Neural cell (in vitro differentiated cells): ENCODE measurements at regions not wholly inside any gene's neighbourhood (a gene's known extent, or its start where the extent isn't known, plus 50 kb on each side); places are given as distances from the start of the nearest gene placed in this dataset.

ENCODE experiments used
- H2AFZ ChIP-seq: fragments of 200-600, 300-800 bp; sonication (generic), shearing (Covaris generic); 2 replicates; pipeline ENCODE4 v1.6.0; 2014; ENCODE audit warnings: low read depth, mild to moderate bottlenecking, antibody characterized with exemption, low read length, moderate library complexity
- H3F3A ChIP-seq: fragments of 200-600 bp; shearing (Covaris generic); 2 replicates; pipeline ENCODE4 v1.6.1; 2016; ENCODE audit warnings: mild to moderate bottlenecking, moderate library complexity, mixed read lengths, antibody characterized with exemption, low read length; ENCODE audit not compliant: insufficient read depth, poor library complexity, severe bottlenecking
- H3K27ac ChIP-seq: fragments of 200-600, 300-800 bp; sonication (generic), shearing (Covaris generic); 2 replicates; pipeline ENCODE4 v1.5.1; 2014; ENCODE audit warnings: mild to moderate bottlenecking, low read length, moderate library complexity
- H3K27me3 ChIP-seq: fragments of 300-800, 200-600 bp; sonication (generic), shearing (Covaris generic); 2 replicates; pipeline ENCODE4 v1.6.0; 2014; ENCODE audit warnings: mild to moderate bottlenecking, low read depth, low read length, moderate library complexity; ENCODE audit not compliant: insufficient read depth
- H3K36me3 ChIP-seq: fragments of 300-800, 200-600 bp; sonication (generic), shearing (Covaris generic); 2 replicates; pipeline ENCODE4 v1.5.1; 2014; ENCODE audit warnings: mild to moderate bottlenecking, antibody characterized with exemption, low read length, moderate library complexity; ENCODE audit not compliant: insufficient read depth
- H3K4me2 ChIP-seq: fragments of 300-800, 200-600 bp; sonication (generic), shearing (Covaris generic); 2 replicates; pipeline ENCODE4 v1.6.0; 2014; ENCODE audit warnings: mild to moderate bottlenecking, low read length
- H3K4me3 ChIP-seq: fragments of 300-800, 200-600 bp; sonication (generic), shearing (Covaris generic); 2 replicates; pipeline ENCODE4 v1.5.1; 2014; ENCODE audit warnings: mild to moderate bottlenecking, low read length, moderate library complexity
- H3K79me2 ChIP-seq: fragments of 200-600 bp; shearing (Covaris generic); replicated peaks from 2 replicates; pipeline ENCODE4 v1.6.0; 2014; ENCODE audit warnings: mild to moderate bottlenecking, low read length, moderate library complexity; ENCODE audit not compliant: insufficient read depth
- H3K9ac ChIP-seq: fragments of 300-800, 200-600 bp; sonication (generic), shearing (Covaris generic); 2 replicates; pipeline ENCODE4 v1.6.1; 2016; ENCODE audit warnings: mild to moderate bottlenecking, low read length, mixed read lengths
- H3K9me2 ChIP-seq: fragments of 200-600 bp; shearing (Covaris generic); 2 replicates; pipeline ENCODE4 v1.6.1; 2016; ENCODE audit warnings: mild to moderate bottlenecking, low read length, mixed read lengths; ENCODE audit not compliant: insufficient read depth
- H3K9me3 ChIP-seq: fragments of 200-600, 300-800 bp; sonication (generic), shearing (Covaris generic); 2 replicates; pipeline ENCODE4 v1.6.1; 2016; ENCODE audit warnings: mild to moderate bottlenecking, mixed run types, low read length, moderate library complexity, mixed read lengths
- H4K20me1 ChIP-seq: fragments of 200-600 bp; shearing (Covaris generic); 2 replicates; pipeline ENCODE4 v1.6.1; 2016; ENCODE audit warnings: mild to moderate bottlenecking, mixed run types; ENCODE audit not compliant: insufficient read depth
- CTCF ChIP-seq: fragments of 450-650 bp; IDR thresholded peaks from 2 replicates; pipeline ENCODE4 v1.5.1; 2014; ENCODE audit warnings: antibody characterized with exemption, mild to moderate bottlenecking, moderate library complexity; ENCODE audit not compliant: poor library complexity, severe bottlenecking
- EP300 ChIP-seq: fragments of 450-650 bp; conservative IDR thresholded peaks from 2 replicates; pipeline ENCODE4 v1.6.1; 2014; ENCODE audit warnings: antibody characterized with exemption, mild to moderate bottlenecking, moderate library complexity; ENCODE audit not compliant: poor library complexity, severe bottlenecking
- EZH2 ChIP-seq: fragments of 200-600, 300-800 bp; shearing (Covaris generic), sonication (generic); IDR thresholded peaks from 2 replicates; pipeline ENCODE4 v1.6.1; 2014; ENCODE audit warnings: antibody characterized with exemption, low read length, borderline replicate concordance, mild to moderate bottlenecking; ENCODE audit not compliant: insufficient read depth, poor library complexity, severe bottlenecking
- MXI1 ChIP-seq: fragments of 450-650 bp; conservative IDR thresholded peaks from 2 replicates; pipeline ENCODE4 v1.6.1; 2014; ENCODE audit warnings: antibody characterized with exemption, mild to moderate bottlenecking; ENCODE audit not compliant: poor library complexity, severe bottlenecking
- POLR2AphosphoS5 ChIP-seq: IDR thresholded peaks from 2 replicates; pipeline ENCODE4 v1.6.1; 2012
- RAD21 ChIP-seq: fragments of 450-650 bp; conservative IDR thresholded peaks from 2 replicates; pipeline ENCODE4 v1.6.1; 2014; ENCODE audit warnings: antibody characterized with exemption, mild to moderate bottlenecking, moderate library complexity
- REST ChIP-seq: IDR thresholded peaks from 2 replicates; pipeline ENCODE4 v1.6.1; 2012; ENCODE audit warnings: borderline replicate concordance
- SMC3 ChIP-seq: fragments of 450-650 bp; conservative IDR thresholded peaks from 2 replicates; pipeline ENCODE4 v1.6.1; 2014; ENCODE audit warnings: antibody characterized with exemption, mild to moderate bottlenecking, moderate library complexity; ENCODE audit not compliant: poor library complexity
- TAF1 ChIP-seq: IDR thresholded peaks from 2 replicates; pipeline ENCODE4 v1.6.1; 2012; ENCODE audit warnings: low read depth

- no peak for TF ChIP-seq TAF1
- no peak for TF ChIP-seq SMC3
- no peak for TF ChIP-seq CTCF
- no peak for TF ChIP-seq EZH2
- TF ChIP-seq EP300, result no peak
- no peak for TF ChIP-seq POLR2AphosphoS5
- no peak for TF ChIP-seq MXI1
- no peak for TF ChIP-seq RAD21
- no peak for TF ChIP-seq REST
- Histone ChIP-seq H3K9me3 (no peaks in the 10 kb centered on the region), H3K79me2 (no peaks in the 10 kb centered on the region), H3F3A (no peaks in the 10 kb centered on the region), H3K27me3 (no peaks in the 10 kb centered on the region), H2AFZ (no peak overlapping the region), H3K27ac (no peak overlapping the region), H3K4me3 (no peak overlapping the region), H3K4me2 (no peak overlapping the region), H3K9ac (no peak overlapping the region), H3K9me2 (no peaks in the 10 kb centered on the region), H3K36me3 (no peaks in the 10 kb centered on the region), H4K20me1 (no peaks in the 10 kb centered on the region)
Measured at GRCh38 chr5:38737976-38738375, 107.8 kb upstream of the OSMR start.

GRCh38 chr5:38739011-38739704, 106.7 kb upstream of the OSMR start:
- Histone ChIP-seq H3K9ac (no peak overlapping the region), H3F3A (no peaks in the 10 kb centered on the region), H3K4me3 (no peak overlapping the region), H3K79me2 (no peaks in the 10 kb centered on the region), H3K27me3 (no peaks in the 10 kb centered on the region), H3K27ac (no peak overlapping the region), H3K36me3 (no peaks in the 10 kb centered on the region), H3K9me3 (peaks cover 8% of the 10 kb centered on the region), H3K4me2 (no peak overlapping the region), H3K9me2 (no peaks in the 10 kb centered on the region), H2AFZ (no peak overlapping the region), H4K20me1 (no peaks in the 10 kb centered on the region)
- TF ChIP-seq POLR2AphosphoS5 (no peak), SMC3 (no peak), RAD21 (no peak), MXI1 (no peak), TAF1 (no peak), REST (no peak), EP300 (no peak), EZH2 (no peak), CTCF (no peak)
